Activated B cell treated with CpG ODN at 0.5 μM for 24 hours (primary cell): ENCODE measurements at regions not wholly inside any gene's neighbourhood (a gene's known extent, or its start where the extent isn't known, plus 50 kb on each side); places are given as distances from the start of the nearest gene placed in this dataset.

ENCODE experiments used
- ATAC-seq: fragments of 200-7000 bp; cut with Tn5 transposase; one replicate; pipeline ENCODE4 v1.10.0; 2021; ENCODE audit warnings: low read depth, mild to moderate bottlenecking, moderate library complexity
- CTCF ChIA-PET: fragments of 350-600 bp; sonication (Branson Sonifier 250); formaldehyde crosslinking; loops from one replicate; lab custom pipeline; 2021; ENCODE audit warnings: antibody characterized with exemption; lab: Charles Lee
- POLR2A ChIA-PET: fragments of 350-600 bp; sonication (Branson Sonifier 250); formaldehyde crosslinking; loops from one replicate; lab custom pipeline; 2021; ENCODE audit warnings: antibody characterized with exemption; lab: Charles Lee
- DNase-seq: peaks from one replicate; pipeline ENCODE4 v3.0.0; 2022
- H3K27ac Mint-ChIP-seq: one replicate; pipeline ENCODE4 v1.8.0; 2020; ENCODE audit warnings: mixed read lengths
- H3K27me3 Mint-ChIP-seq: one replicate; pipeline ENCODE4 v1.8.0; 2021; ENCODE audit warnings: mixed read lengths
- H3K36me3 Mint-ChIP-seq: one replicate; pipeline ENCODE4 v1.8.0; 2021; ENCODE audit warnings: low read depth, mixed read lengths
- H3K4me1 Mint-ChIP-seq: one replicate; pipeline ENCODE4 v1.8.0; 2021; ENCODE audit warnings: mixed read lengths
- H3K4me3 Mint-ChIP-seq: one replicate; pipeline ENCODE4 v1.8.0; 2020; ENCODE audit warnings: mild to moderate bottlenecking, mixed read lengths
- H3K9me3 Mint-ChIP-seq: one replicate; pipeline ENCODE4 v1.8.0; 2020; ENCODE audit warnings: mixed read lengths
- intact Hi-C: fragments of 100-400 bp; cut with micrococcal nuclease; formaldehyde crosslinking; loops from one replicate; pipeline ENCODE4 v1.15.1; 2024
- TF ChIP-seq, protein P1 (sequence below): fragments of 200-600 bp; IDR thresholded peaks from one replicate; pipeline ENCODE4 v1.8.0; 2022; ENCODE audit warnings: antibody characterized with exemption, mild to moderate bottlenecking

DNA sequence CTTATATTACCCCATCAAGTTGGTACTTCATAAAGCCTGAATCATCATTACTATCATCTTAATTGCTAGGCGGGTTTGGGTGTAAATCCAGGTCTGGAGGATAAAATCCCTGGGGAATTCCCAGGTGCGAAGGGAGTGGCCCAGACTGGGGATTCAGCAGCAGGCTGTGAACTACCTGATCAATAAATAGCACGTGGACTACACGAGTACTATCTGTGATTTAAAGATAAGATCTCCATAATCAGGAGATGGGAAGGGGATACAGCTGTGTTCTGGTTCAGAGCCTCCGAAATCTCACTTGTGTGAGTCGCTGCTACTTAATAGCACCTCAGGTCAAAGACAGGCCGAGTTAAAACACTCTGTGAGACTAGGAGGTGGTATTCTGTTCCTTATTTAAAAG is 512.6 kb upstream of the ZFHX3 start:
- ATAC-seq (no peak), DNase-seq (no peak)
- no peaks in the 10 kb centered on the region for H3K9me3 Mint-ChIP-seq
- H3K27ac Mint-ChIP-seq = no peak overlapping the region
- H3K36me3 Mint-ChIP-seq = no peaks in the 10 kb centered on the region
- POLR2A ChIA-PET = no interaction called here
- H3K4me3 Mint-ChIP-seq = no peak overlapping the region
- H3K27me3 Mint-ChIP-seq = peaks cover 2% of the 10 kb centered on the region
- TF ChIP-seq, protein P1, sequence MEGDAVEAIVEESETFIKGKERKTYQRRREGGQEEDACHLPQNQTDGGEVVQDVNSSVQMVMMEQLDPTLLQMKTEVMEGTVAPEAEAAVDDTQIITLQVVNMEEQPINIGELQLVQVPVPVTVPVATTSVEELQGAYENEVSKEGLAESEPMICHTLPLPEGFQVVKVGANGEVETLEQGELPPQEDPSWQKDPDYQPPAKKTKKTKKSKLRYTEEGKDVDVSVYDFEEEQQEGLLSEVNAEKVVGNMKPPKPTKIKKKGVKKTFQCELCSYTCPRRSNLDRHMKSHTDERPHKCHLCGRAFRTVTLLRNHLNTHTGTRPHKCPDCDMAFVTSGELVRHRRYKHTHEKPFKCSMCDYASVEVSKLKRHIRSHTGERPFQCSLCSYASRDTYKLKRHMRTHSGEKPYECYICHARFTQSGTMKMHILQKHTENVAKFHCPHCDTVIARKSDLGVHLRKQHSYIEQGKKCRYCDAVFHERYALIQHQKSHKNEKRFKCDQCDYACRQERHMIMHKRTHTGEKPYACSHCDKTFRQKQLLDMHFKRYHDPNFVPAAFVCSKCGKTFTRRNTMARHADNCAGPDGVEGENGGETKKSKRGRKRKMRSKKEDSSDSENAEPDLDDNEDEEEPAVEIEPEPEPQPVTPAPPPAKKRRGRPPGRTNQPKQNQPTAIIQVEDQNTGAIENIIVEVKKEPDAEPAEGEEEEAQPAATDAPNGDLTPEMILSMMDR = no peak
- intact Hi-C loops = no loop called here
- H3K4me1 Mint-ChIP-seq = no peaks in the 10 kb centered on the region
- CTCF ChIA-PET = no interaction called here

DNA sequence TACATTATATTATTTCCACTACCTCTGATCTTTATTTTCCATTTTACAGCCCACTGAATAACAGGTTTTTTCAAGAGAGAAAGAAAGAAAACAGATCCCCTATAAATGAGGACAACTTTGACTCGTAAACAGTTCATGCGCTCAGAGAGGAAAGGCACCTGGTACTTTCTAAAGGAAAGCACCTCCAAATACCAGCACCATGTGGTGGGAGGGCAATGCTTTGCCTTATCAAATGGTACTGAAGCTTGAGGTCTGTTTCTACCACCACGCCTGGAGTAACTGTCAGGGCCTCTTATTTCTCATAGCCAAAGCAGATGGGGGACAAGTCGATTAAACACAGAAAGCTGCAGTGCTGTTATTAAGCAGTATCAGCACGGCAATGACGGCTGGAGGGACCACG is 510.3 kb upstream of the ZFHX3 start:
- DNase-seq = no peak
- no peak overlapping the region for H3K27ac Mint-ChIP-seq
- POLR2A ChIA-PET = no interaction called here
- no peaks in the 10 kb centered on the region for H3K36me3 Mint-ChIP-seq
- no peak for ATAC-seq
- TF ChIP-seq, protein P1 = no peak
- CTCF ChIA-PET = no interaction called here
- no peaks in the 10 kb centered on the region for H3K9me3 Mint-ChIP-seq
- no peak overlapping the region for H3K4me3 Mint-ChIP-seq
- intact Hi-C loops = no loop called here
- H3K4me1 Mint-ChIP-seq = no peaks in the 10 kb centered on the region
- H3K27me3 Mint-ChIP-seq = peaks cover 2% of the 10 kb centered on the region

DNA sequence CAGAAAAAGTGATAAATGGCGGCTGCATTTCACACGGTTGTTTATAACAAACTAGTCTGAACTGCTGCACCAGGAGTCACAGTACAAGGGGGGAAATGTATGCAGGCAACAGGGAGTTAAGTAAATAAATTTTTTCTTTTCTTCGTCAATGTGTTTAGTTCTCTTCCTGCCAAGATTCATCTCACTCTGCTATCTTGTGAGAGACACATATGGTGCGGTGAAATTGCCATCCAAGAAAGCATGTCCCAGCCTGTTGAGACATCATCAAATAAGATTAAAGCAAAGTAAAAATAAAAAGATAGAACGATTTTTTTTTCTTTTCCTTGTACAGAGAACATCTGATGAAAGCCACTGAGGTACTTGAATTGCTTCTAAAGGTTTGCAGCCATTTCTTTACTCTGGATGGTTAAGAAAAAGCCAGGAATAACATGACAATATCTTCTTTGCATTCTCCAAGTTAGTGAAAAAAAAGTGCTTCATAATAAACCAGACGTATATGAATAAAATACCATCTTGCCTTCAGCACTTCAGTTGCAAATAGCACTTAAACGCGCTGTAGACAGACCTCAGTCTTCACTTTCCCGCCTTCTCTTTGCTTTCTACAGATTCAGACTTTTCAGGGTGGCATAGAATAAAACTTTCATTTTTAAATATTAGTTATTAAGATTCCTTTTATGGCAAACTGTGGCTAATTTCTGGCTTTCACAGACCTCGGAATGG is 506.2 kb upstream of the ZFHX3 start:
- Mint-ChIP-seq H3K4me3 (no peak overlapping the region), H3K4me1 (no peaks in the 10 kb centered on the region), H3K27me3 (peaks cover 3% of the 10 kb centered on the region), H3K36me3 (no peaks in the 10 kb centered on the region), H3K9me3 (no peaks in the 10 kb centered on the region), H3K27ac (no peak overlapping the region)
- intact Hi-C loops = no loop called here
- CTCF ChIA-PET = no interaction called here
- POLR2A ChIA-PET = no interaction called here
- no peak for ATAC-seq
- DNase-seq = no peak
- TF ChIP-seq, protein P1 = no peak

DNA sequence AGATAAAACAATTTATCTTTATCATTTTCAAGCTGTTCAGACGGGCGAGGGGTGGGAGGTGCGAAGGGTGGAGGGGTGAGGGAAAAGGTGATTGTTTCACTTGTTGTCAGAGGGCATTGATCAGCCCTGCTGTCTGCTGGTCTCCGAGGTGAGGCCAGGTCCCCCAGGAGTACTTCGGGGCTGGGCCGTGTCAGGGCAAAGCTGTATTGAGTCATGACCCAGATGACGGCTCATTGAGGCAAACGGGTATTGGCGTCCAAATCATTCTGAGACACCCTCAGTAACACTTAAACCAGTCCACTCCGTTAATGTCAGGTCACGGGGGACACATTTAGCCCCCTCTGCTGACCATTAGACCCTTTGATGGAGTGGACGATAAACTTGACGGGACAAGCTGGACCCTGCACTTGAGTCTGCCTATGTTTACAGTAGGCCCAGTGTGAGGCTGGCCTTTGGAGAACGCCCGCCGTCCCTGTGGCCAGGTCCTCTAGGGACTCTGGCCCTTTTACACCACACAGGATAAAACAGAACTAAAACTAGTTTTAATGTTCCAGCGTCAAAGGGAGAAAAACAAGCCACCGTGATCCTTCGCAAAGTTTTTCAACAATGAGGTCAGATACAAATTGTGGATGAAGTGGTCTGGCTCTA is 502.2 kb upstream of the ZFHX3 start:
- intact Hi-C loops = no loop called here
- ATAC-seq (no peak), DNase-seq (no peak)
- TF ChIP-seq, protein P1 = no peak
- ChIA-PET POLR2A (no interaction called here), CTCF (no interaction called here)
- Mint-ChIP-seq H3K27ac (no peak overlapping the region), H3K27me3 (peaks cover 14% of the 10 kb centered on the region), H3K9me3 (no peaks in the 10 kb centered on the region), H3K4me3 (no peak overlapping the region), H3K4me1 (no peaks in the 10 kb centered on the region), H3K36me3 (no peaks in the 10 kb centered on the region)

DNA sequence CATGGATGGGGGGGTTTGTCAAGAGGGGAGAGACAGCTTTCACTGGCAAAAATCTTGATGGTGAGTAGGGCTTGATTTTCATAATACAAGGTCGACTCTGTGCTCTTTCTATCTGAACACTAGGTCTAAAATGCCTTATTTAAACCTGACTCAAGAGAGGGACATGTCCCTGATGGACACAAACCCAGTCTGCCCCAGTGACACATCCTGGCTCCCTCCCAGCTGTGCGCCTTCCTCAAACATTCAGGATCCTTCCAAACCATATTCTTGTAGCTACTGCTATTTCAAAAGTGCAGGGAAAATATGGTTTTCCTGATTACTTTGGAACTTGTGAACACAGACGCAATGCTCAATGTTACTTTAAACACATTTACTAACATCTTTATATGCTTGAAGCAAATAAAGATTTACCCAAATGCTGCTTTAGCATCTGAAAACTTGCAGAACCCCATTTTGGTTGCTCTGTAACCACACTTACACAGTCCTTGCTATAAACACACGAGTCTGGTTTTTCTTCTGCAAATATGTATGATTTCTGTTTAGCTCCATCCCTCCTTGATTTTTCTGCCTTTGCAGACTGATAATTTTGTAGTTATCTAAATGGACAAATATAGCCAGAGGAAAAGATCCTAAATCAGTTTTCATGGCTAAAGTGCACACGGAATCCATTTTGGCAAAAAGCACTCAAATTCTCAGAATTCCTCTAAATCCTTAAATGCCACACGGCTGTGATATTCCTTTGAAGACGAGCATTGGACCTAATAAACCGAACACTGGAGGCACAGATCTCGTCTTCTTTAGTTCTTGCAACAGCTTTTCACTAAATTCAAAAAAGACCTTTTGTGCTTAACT is 499.9 kb upstream of the ZFHX3 start:
- Mint-ChIP-seq H3K4me1 (no peaks in the 10 kb centered on the region), H3K4me3 (no peak overlapping the region), H3K9me3 (no peaks in the 10 kb centered on the region), H3K36me3 (no peaks in the 10 kb centered on the region), H3K27me3 (peaks cover 34% of the 10 kb centered on the region), H3K27ac (no peak overlapping the region)
- ATAC-seq (no peak), DNase-seq (no peak)
- CTCF ChIA-PET = no interaction called here
- TF ChIP-seq, protein P1 = no peak
- intact Hi-C loops = no loop called here
- POLR2A ChIA-PET = no interaction called here
